NCI-H460 (cell line): ENCODE measurements at regions not wholly inside any gene's neighbourhood (a gene's known extent, or its start where the extent isn't known, plus 50 kb on each side); places are given as distances from the start of the nearest gene placed in this dataset.

Source experiments
- DNase-seq: peaks from one replicate; pipeline ENCODE4 v3.0.0-alpha.2; 2016; ENCODE audit warnings: low read depth; ENCODE audit errors: extremely low read depth

- no peak for DNase-seq
Observed at GRCh38 chr6:163811317-163811716, 396.8 kb downstream of the QKI start.

- DNase-seq = no peak
Observed at GRCh38 chr6:163809364-163809763, 394.8 kb downstream of the QKI start.

GRCh38 chr6:163808871-163809270 is 394.4 kb downstream of the QKI start:
- DNase-seq = no peak

- DNase-seq = no peak
Observed at GRCh38 chr6:163808231-163808630, 393.7 kb downstream of the QKI start.

GRCh38 chr6:163806755-163807499 is 392.4 kb downstream of the QKI start:
- DNase-seq = no peak

- no peak for DNase-seq
Observed at GRCh38 chr6:163804991-163805390, 390.5 kb downstream of the QKI start.

GRCh38 chr6:163802267-163802666 is 387.7 kb downstream of the QKI start:
- DNase-seq = no peak

GRCh38 chr6:163797296-163797845 is 382.9 kb downstream of the QKI start:
- no peak for DNase-seq

GRCh38 chr6:163793011-163793983 is 378.8 kb downstream of the QKI start:
- no peak for DNase-seq

GRCh38 chr6:163790266-163790840 is 375.8 kb downstream of the QKI start:
- no peak for DNase-seq

- no peak for DNase-seq
Observed at GRCh38 chr6:163789199-163789810, 374.8 kb downstream of the QKI start.

- DNase-seq = no peak
Observed at GRCh38 chr6:163786995-163787671, 372.6 kb downstream of the QKI start.

GRCh38 chr6:163782436-163783003 is 368.0 kb downstream of the QKI start:
- DNase-seq = no peak

- DNase-seq = no peak
Observed at GRCh38 chr6:163780994-163781393, 366.5 kb downstream of the QKI start.

- no peak for DNase-seq
Observed at GRCh38 chr6:163779727-163780284, 365.3 kb downstream of the QKI start.

- no peak for DNase-seq
Observed at GRCh38 chr6:163777716-163778115, 363.2 kb downstream of the QKI start.

GRCh38 chr6:163776906-163777686 is 362.6 kb downstream of the QKI start:
- DNase-seq = no peak

GRCh38 chr6:163776196-163776905 is 361.8 kb downstream of the QKI start:
- DNase-seq = no peak
